ENCODE measurements at regions not wholly inside any gene's neighbourhood (a gene's known extent, or its start where the extent isn't known, plus 50 kb on each side); places are given as distances from the start of the nearest gene placed in this dataset.

DNA sequence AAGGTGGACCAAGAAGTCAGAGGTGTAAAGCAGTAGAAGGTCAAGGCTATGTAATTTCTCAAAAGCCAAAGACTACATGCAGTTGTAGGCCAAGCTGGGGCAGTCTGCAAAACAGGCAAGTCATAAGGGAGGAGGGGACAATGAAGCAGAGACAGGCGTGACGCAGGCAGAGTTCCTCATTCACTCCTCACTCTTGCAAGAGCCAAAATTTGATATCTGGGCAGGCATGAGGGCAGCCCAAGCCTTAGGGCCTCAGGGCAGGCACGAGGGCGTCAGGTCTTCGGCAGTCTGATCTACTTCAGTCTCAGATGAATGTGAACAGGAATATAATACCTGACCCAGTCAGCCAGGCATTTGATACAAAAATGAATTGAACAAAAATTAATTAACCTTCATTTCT, 86.4 kb upstream of the AGA start:
- no peak for TF ChIP-seq SUZ12 (IDR thresholded peaks at IDR 0.05; ENCODE audit: extremely low read depth, insufficient read depth, insufficient read length)
- TF ChIP-seq YY1 (IDR thresholded peaks at IDR 0.05; ENCODE audit: insufficient read depth, insufficient read length), result no peak

Measured in NT2/D1 (cell line).